Endometrium (tissue), 2 donors: ENCODE measurements at regions not wholly inside any gene's neighbourhood (a gene's known extent, or its start where the extent isn't known, plus 50 kb on each side); places are given as distances from the start of the nearest gene placed in this dataset.
A peak's percentile ranks its signal among the peaks of the same experiment; 100 is the strongest.

ENCODE experiments used
- FAIRE-seq: peaks from 2 replicates; lab custom pipeline; 2012; peaks lifted over from hg19 to GRCh38; lab: Jason Lieb, UNC
- donor health status: control.
- donor health status: control.

DNA sequence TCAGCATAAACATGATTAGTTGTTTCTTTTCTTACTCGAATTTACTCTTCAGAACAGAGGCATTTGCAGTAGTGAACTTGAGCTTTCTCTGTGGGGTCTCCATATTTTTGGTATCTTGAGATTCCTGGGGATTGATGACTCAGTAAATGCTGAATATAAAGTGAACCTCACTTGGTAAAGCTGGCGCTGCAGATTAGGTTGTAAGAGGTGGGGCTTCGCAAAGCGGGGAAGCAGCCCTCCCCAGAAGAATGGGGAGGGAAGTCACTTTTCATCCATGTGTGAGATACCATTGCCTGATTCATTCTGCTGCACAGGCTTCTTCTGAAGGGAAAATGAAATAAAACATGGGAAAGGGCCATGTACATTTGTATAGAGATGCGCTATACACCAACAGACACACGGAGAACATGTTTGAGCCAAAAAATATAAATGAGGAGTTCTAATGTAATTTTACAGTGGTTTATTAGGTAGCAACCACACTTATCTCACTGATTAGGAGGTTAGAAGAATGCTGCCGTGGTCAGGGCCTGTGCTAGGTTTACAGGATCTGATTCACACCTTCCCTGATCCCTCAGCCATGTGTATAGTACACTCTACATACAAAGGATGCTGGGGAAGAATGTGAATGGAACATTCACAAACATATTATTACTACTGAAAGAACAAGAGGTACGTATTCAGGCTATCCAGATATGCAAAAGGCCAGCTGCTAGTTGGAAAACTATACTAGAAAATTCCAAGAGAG lies 63.5 kb downstream of the DNTTIP2 start:
- FAIRE-seq: no peak

DNA sequence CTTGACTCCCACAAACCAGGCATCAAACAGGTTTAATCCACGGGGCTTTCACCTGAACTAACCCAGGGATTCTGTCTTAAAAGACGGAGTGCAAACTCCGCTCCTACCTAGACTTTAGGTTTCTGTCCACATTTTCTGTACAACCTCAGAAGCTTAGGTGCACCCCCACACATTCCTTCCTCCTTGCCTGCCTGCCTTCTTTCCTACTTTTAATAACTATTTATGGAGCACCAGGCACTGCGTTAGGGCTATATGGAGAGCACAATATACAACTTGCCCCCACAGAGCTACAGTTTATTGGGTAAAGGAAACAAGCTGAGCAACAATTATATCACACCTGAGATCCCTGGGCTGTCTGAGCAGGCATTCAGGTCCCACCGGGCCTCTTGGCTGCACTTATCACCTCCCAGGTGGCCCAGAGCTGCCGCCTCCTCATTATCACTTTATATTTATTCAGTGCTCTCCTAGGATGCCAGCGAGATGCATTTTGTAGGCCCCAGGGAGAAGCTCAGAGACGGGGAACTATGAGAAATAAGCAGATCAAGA lies 64.1 kb downstream of the DNTTIP2 start:
- FAIRE-seq: no peak

DNA sequence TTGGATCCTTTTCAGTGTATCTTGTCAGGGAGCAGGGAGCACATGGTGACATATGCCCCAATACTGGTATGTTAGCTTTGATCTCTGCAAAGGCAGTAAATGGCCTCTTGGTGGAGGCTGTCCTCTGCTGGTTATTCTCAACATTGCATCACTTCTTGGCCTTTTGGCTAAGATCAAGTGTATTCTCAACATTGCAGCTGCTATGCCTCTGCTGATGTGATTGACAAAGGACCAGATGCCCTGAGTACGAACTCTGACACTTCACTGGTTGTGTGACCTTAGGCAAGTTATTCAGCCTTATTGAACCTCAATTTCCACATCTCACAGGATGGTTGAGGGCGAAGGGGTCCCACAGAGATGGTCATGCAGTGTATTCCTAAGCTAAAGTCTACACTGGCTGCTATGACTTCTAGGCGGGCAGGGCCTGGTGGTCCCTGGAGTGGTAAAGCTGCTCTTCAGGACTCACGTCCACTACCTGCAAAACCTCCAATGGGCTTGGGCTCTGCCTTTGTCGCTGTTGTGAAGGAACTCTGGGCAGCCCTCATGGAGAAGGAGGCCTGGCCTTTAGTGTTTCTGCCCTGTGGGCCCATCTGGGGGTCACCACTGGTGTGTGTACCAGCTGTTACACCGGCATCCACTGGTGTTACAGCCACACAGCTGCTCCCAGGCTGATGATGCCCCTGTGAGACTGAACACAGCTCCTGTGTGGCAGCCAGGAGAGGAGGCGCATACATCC lies 64.8 kb downstream of the DNTTIP2 start:
- no peak for FAIRE-seq

DNA sequence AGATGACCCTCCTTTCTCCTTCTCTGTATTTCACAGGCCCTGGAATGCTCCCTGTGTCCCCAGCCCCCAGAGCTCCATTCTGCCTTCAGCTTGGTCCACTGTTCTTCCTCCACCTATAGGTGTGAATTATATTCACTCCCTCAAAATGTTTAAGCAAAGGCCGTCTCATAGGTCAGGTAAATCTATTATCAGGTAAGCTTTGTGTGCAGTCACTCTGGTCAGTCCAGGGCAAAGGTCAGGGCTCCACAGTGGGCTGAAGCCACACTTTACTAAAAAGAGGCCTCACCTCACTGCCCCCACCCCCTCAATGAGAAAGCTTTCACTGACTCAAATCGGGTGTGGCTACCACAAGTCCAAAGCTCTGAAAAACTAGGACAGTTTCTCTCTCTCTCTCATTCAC lies 65.9 kb downstream of the DNTTIP2 start:
- FAIRE-seq: no peak

DNA sequence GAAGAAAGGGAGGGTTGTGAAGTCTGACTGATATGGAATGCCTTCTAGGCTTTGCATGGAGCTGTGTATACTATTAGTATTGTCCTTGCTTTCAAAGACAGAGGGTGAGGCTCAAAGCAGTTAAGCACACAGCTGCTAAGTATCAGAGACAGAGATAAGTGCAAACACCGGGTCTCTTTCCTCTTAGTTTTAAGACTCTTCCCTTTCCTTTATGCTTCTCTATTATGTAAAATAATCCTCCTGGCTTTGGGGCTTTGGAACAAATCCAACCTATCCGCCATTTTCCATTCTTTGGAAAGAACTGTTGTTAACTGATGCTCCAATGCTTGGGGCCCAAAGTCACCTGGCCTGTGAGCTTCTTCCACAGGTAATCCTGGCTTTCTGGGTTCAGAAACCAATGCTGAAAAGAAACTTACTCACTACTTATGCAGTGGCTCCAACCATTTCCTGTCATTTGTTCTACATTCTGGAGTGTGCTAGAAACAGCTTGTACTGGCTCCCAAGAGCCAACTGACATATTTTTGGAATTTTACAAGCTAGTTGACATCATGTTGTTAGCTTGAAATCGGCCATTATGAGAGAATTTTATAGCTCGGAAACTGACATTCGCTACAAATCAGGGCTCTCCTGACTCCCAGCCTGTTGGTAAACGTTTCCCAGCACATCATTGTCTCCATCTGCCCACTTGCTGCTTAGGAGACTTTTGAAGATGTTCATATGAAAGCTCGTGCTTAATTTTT lies 67.5 kb downstream of the DNTTIP2 start:
- no peak for FAIRE-seq

DNA sequence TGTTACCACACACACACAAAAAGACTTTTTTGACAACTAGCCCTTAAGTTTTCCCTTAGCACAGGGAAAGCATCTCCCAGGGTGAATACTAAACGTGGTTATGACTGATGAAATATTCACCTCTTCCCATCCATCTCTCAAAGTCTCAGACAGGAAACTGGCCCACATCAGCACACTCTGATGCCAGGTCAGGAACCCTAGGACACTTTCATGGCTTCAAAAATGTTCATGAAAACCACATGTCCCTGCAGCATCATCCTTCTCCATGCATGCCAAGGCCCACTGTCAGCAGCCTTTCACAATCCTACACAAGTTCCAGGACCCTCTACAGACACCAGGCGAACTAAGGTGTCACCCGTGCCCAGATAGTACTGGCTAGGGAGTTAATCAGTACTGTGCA lies 68.7 kb downstream of the DNTTIP2 start:
- FAIRE-seq: no peak

DNA sequence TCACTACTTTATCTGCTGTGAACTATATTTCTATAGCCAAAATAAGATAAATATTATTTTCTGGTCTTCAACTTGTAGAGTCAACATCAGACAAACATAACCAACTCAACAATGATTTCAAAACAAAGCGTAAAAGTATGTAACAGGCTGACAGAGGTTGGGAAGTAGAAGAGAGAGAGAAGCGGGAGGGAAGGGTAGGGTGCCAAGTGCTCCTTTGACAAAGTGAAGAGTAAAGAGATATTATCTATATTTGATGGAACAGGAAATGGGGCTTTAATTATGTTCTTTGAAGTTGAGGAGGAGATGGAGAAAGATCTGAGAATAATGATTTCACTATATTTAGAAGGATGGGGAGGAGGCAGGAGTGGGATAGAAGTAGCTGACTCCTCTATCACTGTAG lies 70.1 kb downstream of the DNTTIP2 start:
- FAIRE-seq: peak; percentile 26

DNA sequence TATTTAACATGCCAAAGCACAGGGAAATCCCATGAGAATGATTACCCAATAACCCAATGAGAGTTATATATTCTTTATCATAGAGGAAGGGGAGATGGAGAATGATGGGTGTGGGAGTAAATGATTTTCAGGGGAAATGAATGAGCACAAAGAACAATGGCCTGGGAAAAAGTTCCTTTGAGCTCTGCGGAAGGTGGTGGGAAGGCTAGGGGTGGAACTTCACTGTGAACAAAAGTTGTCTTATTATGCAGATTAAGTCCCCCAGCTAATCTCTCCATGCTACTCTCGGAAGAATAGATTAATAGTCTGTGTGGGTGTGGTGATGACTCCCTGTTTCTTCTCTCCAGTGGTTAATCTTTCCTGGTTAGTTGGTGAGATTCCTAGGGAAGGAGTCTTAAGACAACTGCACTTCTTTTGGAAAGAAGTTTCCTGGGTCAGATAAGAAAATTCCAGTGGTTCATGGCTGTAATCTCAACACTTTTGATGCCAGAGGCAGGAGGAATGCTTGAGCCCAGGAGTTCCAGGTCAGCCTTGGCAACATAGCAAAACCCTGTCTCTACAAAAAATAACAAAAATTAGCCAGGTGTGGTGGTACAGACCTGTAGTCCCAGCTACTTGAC lies 71.6 kb downstream of the DNTTIP2 start:
- FAIRE-seq: no peak

DNA sequence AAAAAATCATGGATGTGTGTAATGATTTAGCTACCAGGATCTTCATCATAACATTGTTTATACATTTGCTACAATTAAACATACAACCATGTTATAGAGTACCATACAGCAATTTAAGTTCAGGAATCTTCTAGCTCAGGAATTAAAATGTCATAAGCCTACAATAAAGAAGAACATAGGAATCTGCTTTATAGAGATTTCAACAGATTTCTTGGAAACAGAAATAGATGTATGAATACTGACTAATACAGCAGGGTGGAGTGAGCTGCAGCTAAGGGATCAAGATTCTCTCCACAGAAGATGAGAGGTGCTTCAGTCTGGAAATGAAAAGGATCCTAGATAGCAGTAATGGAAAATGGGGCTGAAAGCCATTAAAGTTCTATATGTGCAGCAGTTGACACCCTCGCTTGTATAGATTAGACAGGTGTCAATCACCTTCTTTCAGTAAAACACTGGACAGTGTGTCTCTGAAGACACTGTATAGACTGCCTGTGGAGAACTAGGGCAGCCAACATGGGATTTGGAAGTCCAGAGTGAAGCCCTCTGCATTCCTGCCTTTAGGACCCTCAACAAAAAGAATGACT lies 73.9 kb downstream of the DNTTIP2 start:
- FAIRE-seq: no peak

DNA sequence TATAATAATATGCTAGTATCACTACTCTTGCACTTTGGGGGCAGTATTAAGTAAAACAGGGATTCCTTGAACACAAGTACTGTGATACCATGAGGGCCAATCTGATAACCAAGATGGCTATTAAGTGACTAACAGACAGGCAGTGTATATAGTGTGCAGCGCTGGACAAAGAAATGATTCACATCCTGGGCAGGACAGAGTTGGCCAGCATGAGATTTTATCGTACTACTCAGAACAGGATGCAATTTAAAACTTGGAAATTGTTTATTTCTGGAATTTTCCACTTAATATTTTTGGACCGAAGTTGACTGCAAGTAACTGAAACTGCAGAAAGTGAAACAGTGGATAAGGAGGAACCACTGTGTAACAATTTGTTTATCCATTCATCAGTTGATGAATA lies 74.6 kb downstream of the DNTTIP2 start:
- peak; percentile 31 for FAIRE-seq

DNA sequence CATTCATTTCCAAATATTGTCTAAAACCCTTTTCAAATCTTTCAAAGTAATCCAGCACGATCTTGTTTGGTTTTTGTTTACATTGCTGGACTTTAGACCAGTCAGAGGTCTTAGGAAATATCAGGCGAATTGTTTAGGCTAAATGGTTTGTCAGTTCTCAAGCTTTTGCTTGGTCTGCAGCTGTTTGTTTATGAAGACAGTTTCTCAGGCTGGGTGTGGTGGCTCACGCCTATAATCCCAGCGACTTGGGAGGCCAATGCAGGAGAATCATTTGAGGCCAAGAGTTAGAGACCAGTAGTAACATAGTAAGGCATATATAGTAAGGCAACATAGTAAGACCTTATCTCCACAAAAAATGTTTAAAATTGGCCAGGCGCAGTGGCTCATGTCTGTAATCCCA lies 77.5 kb downstream of the DNTTIP2 start:
- no peak for FAIRE-seq

DNA sequence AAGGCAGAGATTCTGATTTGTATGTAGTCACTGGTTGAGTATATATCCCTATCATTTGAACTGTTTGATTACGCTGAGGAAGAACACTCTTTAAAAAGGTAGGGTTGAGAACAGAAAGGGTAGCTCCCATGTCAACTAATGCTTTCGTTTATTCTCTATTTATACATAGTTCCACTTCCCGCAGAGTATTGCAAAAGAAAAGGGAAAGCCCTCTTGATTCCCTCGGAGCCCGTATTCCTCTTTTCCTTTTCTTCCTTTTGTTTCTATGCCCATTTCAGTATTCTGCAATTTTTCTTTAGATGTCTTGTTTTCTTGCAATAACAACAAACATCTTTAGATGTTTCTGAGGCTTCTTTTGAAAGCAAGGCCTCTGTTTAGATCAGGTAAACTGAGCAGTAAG lies 78.2 kb downstream of the DNTTIP2 start:
- no peak for FAIRE-seq

DNA sequence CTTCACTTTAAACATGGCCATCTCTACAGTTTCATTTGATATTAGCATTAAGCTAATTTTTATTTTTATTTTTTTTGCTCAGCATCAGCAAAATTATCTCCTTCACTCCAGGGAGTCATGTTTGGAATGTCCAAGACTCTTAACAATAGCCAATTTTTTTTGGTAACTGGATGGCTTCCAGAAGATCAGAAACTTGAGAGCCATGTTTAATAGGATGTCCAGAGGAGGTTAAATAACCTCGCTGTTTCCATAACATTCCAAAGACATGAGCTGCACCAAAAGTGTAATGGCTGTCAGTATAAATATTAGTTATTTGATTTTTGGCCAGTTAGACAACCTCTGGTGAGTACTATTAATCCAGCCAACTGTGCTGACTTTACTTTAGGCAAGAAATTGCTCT lies 80.7 kb downstream of the DNTTIP2 start:
- FAIRE-seq: no peak

DNA sequence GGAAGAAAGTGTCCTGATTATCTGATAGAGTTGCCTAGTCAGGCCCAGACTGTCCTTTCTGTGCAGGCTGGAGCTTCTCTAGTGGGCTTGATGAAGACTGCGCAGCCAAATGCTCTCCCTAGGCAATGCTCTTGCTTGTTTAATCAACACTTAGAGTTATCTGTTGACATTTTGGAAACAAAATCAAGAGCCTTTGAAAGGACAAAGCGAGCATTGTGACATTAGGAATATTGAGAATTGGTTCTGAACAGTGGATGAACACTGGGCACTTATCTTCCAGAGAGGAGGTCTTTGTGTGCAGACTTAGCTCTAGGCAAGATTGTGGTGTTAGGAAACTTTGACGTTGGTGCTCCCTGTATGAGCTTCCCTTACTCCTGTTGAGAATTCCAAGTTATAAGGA lies 94.5 kb downstream of the DNTTIP2 start:
- no peak for FAIRE-seq

DNA sequence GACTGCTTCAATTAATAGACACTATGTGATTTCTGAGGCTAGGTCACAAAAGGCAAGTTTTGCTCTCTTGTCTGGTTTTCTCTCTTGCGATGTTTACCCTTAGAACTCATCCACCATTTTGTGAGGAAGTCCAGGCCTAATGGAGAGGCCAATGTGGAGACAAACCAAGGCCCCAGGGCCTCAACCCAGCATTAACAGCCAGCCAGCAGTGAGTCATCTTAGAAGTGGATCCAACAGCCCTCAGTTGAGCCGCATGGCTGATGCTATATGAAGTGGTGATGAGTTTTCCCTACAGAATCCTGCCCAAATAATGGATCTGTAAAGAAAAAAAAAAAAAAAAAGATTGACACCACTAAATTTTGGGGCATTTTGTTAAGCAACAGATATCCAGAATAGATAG lies 95.1 kb downstream of the DNTTIP2 start:
- no peak for FAIRE-seq

DNA sequence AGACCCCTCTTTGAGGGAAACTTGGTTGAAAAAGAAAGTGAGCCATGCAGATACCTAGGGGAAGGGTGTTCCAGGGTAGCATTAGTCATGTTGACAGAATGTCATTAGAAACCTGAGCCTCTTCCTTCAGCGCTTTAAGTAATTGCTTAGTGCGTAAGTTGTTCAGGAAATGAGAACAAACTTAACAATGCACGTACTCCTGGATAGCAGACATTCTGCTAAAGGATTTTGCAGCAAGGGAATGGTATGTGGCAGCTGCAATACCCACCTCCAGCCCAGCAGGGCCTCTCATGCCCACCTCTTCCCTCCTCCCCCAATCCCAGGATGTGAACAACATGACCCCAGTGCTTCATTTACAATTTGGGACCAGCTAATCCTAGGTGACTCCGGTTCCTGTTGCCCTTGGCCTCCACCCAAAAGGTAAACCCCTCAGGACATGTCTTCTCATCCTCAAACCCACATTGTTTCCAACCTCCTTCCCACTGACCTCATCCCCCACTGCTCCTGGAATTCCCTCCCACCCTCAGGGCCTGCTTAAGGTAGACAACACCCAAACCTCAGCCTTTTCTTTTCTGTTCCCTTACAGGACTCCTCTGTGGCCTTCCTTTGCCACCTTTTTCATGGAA lies 98.0 kb upstream of the BCAR3 start:
- FAIRE-seq: no peak

DNA sequence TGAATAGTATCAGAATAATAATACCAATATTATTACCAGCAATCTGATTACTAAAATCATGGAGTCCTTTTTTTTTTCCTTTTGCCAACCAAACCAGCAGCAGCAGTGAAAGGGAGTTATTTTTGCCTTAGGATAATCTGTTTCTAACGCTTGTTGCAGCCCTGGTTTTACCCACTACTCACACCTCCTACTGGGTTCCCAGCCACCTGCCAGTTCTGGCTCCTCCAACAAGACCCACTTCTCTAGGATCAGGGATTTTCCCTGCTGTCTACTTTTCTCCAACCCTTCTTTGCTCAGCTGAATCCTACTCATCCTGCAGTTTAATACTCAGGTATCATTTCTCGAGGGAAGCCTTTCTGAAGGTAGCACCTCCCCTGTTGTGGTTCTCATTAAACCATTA lies 96.8 kb upstream of the BCAR3 start:
- no peak for FAIRE-seq

DNA sequence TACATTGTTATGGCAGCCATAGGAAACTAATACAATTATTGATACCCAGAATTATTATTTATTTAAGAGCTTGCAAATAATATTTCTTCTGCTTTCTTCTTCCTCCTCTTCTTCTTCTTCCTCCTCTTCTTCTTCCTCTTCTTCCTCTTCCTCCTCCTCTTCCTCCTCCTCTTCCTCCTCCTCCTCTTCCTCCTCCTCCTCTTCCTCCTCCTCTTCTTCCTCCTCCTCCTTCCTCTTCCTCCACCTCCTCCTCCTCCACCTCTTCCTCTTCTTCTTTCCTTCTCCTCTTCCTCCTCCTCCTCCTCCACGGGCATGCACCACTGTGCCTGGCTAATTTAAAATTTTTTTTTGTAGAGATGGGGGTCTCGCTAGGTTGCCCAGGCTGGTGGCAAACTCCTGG lies 95.6 kb upstream of the BCAR3 start:
- FAIRE-seq: no peak

DNA sequence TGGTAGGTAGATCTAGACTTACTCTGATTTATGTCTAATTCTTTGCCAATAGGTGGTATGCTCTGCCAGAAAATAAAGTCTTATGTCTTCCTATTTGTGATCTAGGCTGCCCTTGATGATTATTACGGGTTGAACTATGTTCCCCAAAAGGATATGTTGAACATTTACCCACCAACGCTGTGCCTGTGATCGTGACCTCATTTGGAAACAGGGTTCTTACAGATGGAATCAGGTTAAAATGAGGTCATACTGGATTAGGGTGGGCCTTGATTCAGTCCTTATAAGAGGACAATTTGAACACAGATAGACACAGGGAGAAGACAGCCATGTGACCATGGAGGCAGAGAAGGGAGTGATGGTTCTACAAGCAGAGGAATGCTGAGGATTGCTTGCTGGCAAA lies 95.1 kb upstream of the BCAR3 start:
- FAIRE-seq: no peak

DNA sequence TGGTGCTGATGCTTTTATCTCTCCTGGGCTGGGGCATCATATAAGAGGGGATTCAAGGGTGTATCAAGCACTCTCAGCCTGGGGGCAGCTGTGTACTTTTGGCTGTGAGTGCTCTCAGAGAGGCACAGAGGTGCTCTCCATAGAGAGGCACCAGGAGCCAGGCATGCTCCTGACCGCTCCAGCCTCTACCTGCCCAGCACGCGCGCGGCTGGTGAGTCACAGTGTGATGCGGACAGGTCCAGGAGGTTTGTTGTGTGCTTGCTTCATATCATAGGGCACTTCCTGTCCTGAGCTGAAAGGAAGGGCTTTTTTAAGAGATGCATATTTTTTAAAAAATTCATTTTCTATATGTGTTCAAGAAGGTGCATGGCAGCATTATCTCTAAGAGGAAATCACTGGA lies 93.6 kb upstream of the BCAR3 start:
- FAIRE-seq: no peak

DNA sequence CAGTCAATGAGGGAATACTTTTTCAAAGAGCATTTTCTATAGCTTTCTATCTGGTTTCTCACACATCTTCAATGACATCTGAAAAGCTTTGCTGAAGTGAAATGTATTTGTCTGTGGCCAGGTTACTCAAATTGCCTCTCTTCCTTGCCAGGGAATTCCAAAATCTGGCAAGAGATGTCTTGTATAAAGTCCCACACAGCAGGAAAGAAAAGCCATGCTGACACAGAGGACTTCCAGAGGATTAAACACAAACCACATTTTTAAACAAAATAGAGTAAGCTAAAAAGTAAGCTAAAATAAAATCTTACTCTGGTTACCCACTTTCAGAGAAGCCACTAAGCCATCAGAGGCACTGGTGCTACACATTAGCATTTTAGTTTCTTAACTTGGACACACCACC lies 93.1 kb upstream of the BCAR3 start:
- no peak for FAIRE-seq
